ENCODE measurements at regions not wholly inside any gene's neighbourhood (a gene's known extent, or its start where the extent isn't known, plus 50 kb on each side); places are given as distances from the start of the nearest gene placed in this dataset.
A peak's percentile ranks its signal among the peaks of the same experiment; 100 is the strongest.
"Not testable (repeated sequence)": the region's sequence is repeated elsewhere in the genome, so short reads cannot be mapped to it uniquely, and the experiment has no call there.

DNA sequence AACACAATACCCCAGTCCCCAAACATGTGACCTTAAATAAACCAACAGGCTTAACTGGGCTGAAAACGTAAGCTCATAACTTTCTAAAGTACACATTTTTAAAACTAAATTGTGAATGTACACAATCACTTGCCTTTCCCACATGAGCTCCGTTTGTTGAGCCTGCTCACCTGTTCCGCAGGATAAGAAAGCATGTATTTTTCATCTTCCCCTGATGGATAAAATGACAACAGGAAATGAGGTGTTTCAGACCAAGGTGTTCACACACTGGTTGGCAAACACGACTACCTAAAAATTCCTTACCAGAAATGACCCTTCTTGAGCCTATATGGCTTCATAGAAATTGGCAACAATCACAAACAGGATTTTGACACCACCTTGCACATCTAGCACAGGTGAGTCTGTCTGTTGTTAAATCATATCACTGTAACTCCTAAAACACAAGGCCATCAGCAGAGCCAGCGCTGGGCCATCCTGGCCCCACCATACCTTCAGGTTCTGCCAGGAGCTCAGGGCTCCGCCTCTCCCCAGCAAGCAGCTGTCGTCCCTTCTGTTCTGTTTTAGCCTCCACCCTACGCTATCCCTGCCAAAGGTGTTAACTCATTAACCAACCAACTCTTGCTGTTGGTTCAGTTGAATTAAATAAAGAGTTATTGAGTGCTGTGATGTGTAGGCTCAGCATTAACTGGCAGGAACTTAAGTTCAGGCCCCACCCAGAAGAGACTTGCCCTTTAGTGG is 73.6 kb upstream of the RNF32 start:
- no peaks in the 10 kb centered on the region for H3K4me1 ChIP-seq (replicated peaks in 1 of 2)
- no peak overlapping the region for H3K4me3 ChIP-seq
- no peak for ATAC-seq (replicated peaks in 6 of 8)
- in situ Hi-C loops (cut with MboI; ENCODE audit: low pct_unique_long_range_greater_than_20kb in 2 of 9, low sequenced_read_pairs in 9 of 9, unreplicated experiment in 9 of 9), result no loop called here
- 0 to 100% (median 62%) methylated on average over 1 to 7 of the region's 8 CpGs for WGBS, 10 experiments
- H3K27ac ChIP-seq, result no peak overlapping the region

DNA sequence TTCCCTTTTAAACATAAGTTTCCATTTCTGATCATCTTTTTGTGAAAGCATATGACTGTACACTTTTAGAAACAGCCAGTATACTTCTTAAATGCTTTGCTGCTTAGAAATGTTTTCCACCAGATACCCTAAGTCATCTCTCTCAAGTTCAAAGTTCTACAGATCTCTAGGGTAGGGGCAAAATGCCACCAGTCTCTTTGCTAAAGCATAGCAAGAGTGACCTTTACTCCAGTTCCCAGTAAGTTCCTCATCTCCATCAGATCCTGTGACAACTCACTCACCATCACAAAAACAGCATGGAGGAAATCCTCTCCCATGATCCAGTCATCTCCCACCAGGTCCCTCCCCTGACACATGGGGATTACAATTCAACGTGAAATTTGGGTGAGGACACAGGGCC is 75.6 kb upstream of the RNF32 start:
- ATAC-seq (replicated peaks in 6 of 8); in situ Hi-C loops (cut with MboI; ENCODE audit: low pct_unique_long_range_greater_than_20kb in 2 of 9, low sequenced_read_pairs in 9 of 9, unreplicated experiment in 9 of 9); H3K27ac ChIP-seq; H3K4me3 ChIP-seq; H3K4me1 ChIP-seq (replicated peaks in 1 of 2): not testable (repeated sequence)
- 90% methylated on average over 1 of the region's 1 CpG; no CpG with 5 or more reads in 9 of the 10 experiments for WGBS, 10 experiments

DNA sequence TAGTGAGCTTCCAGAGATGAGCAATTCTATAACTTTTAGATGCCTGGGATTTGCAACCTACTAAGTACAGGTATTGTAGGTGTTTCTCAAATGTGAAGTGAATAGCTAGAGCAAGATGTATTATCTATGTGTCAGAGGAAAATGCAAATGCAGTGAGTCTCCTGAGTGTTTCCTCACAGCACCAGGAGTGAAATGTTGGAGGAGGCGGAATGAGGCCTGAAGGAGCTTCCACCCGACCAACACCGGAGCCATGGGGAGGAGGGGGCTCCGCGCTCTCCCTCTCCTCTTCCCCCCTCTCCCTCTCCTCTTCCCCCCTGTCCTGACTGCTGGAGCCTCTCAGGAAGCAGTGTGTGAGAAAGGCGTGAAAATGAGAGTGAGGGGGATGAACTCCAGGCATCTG is 79.9 kb upstream of the RNF32 start:
- no peaks in the 10 kb centered on the region for H3K4me1 ChIP-seq (replicated peaks in 1 of 2)
- no peak overlapping the region for H3K27ac ChIP-seq
- H3K4me3 ChIP-seq, result no peak overlapping the region
- WGBS, 10 experiments, result 60 to 100% methylated on average over 1 of the region's 6 CpGs; no CpG with 5 or more reads in 8 of the 10 experiments
- peak in 1 of 8 experiments; percentile 16 for ATAC-seq (replicated peaks in 6 of 8)
- in situ Hi-C loops (cut with MboI; ENCODE audit: low pct_unique_long_range_greater_than_20kb in 2 of 9, low sequenced_read_pairs in 9 of 9, unreplicated experiment in 9 of 9), result no loop called here

DNA sequence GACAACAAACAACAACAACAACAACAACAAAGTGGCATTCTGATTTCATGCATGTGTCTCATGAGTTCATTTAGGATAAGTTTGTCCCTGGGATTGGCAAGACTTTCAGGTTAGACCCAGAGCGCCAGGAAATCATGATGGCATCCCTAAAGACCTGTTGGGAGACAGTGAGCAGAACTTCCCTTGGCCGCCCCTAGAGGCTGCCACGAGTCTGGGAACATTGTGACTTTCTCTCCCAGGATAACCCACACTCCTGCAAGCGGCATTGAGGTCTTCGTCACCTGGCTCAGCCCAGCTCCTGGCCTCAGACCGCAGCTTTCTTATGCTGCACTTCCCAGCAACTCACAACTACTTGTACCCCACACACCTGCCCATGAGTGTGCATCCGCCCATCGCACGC is 80.5 kb upstream of the RNF32 start:
- 29 to 100% (median 88%) methylated on average over 1 to 4 of the region's 9 CpGs; no CpG with 5 or more reads in 4 of the 10 experiments for WGBS, 10 experiments
- in situ Hi-C loops (cut with MboI; ENCODE audit: low pct_unique_long_range_greater_than_20kb in 2 of 9, low sequenced_read_pairs in 9 of 9, unreplicated experiment in 9 of 9), result no loop called here
- Histone ChIP-seq H3K4me3 (no peak overlapping the region), H3K27ac (no peak overlapping the region), H3K4me1 (replicated peaks in 1 of 2) (no peaks in the 10 kb centered on the region)
- ATAC-seq (replicated peaks in 6 of 8), result peak in 2 of 8 experiments; percentile 17 to 70

DNA sequence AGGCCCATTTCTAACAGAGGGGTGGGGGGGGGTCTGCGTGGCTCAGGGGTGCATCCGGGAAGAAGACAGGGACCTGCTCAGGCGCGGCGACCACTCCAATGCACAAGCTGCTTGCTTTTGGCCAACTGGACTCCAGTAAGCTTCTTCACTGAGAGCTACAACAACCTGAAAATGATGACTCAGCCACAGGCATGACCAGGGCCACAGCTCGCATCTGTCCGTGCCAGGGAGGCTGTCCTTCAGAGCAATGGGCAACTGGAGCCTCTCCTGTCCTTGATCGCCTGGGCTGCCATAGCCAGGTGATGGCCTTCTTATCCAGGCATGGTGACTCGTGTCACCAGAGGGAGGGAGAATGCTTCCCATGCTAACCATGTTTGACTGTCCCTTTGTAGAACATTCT is 81.6 kb upstream of the RNF32 start:
- ATAC-seq (replicated peaks in 6 of 8), result no peak
- Histone ChIP-seq H3K27ac (no peak overlapping the region), H3K4me3 (no peak overlapping the region), H3K4me1 (replicated peaks in 1 of 2) (no peaks in the 10 kb centered on the region)
- in situ Hi-C loops (cut with MboI; ENCODE audit: low pct_unique_long_range_greater_than_20kb in 2 of 9, low sequenced_read_pairs in 9 of 9, unreplicated experiment in 9 of 9), result no loop called here
- WGBS, 10 experiments, result 60 to 85% (median 80%) methylated on average over 1 to 4 of the region's 9 CpGs; no CpG with 5 or more reads in 7 of the 10 experiments

DNA sequence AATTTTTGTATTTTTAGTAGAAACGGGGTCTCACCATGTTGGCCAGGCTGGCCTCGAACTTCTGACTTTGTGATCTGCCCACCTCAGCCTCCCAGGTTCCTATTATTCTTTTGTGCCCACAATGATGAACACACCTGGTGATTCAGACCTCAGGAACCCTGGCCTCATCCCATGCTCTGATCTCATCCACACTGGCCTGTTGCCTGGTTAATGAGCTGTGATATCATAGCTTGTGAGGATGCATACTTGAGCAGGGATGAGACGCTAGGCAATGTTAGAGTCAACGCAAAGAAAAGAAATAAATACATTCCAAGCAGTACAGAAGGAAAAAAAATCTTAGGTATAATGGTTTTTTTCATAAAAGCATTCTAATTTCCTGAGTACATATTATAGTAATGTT is 82.4 kb upstream of the RNF32 start:
- ATAC-seq (replicated peaks in 6 of 8), result peak in 3 of 8 experiments; percentile 49 to 90 (median 66)
- no peak overlapping the region for H3K27ac ChIP-seq
- WGBS, 10 experiments, result 0 to 100% (median 88%) methylated on average over 1 to 4 of the region's 4 CpGs; no CpG with 5 or more reads in 1 of the 10 experiments
- H3K4me1 ChIP-seq (replicated peaks in 1 of 2), result no peaks in the 10 kb centered on the region
- no peak overlapping the region for H3K4me3 ChIP-seq
- in situ Hi-C loops (cut with MboI; ENCODE audit: low pct_unique_long_range_greater_than_20kb in 2 of 9, low sequenced_read_pairs in 9 of 9, unreplicated experiment in 9 of 9), result no loop called here

DNA sequence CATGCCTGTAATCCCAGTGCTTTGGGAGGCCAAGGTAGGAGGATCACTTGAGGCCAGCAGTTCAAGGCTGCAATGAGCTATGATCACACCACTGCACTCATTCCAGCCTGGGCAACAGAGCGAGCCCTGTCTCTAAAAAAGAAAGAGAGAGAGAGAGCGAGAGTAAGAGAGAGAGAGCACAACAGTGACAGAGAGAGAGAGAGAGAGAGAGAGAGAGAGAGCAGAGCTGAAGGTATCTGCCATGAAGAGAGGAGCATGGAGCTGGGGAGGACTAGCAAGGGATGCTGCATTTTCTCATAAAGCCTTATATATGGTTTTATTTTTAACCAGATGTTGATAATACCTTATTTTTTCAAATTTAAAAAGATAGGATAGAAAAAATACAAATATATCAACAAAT is 84.5 kb upstream of the RNF32 start:
- no peaks in the 10 kb centered on the region for H3K4me1 ChIP-seq (replicated peaks in 1 of 2)
- in situ Hi-C loops (cut with MboI; ENCODE audit: low pct_unique_long_range_greater_than_20kb in 2 of 9, low sequenced_read_pairs in 9 of 9, unreplicated experiment in 9 of 9), result no loop called here
- WGBS, 10 experiments, result 0 to 100% (median 56%) methylated on average over 1 to 2 of the region's 2 CpGs; no CpG with 5 or more reads in 3 of the 10 experiments
- no peak overlapping the region for H3K4me3 ChIP-seq
- no peak overlapping the region for H3K27ac ChIP-seq
- no peak for ATAC-seq (replicated peaks in 6 of 8)

DNA sequence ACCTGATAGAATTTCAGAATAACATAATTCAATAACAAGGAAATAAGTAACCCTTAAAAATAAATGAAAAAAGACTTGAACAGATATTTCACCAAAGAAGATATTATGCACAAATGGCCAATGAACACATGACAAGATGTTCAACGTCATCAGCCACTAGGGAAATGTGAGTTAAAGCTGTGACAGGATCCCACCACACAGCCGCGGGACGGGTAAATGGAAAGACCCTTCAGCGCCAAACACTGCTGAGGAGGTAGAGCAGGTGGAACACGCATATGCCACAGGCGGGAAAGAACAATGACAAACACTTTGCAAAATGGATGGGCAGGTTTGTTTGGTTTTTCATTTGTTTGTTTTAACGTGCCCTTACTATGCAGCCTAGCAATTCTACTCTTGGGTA is 86.1 kb upstream of the RNF32 start:
- WGBS, 10 experiments, result 37 to 100% (median 82%) methylated on average over 3 to 8 of the region's 8 CpGs
- in situ Hi-C loops (cut with MboI; ENCODE audit: low pct_unique_long_range_greater_than_20kb in 2 of 9, low sequenced_read_pairs in 9 of 9, unreplicated experiment in 9 of 9), result no loop called here
- no peak overlapping the region for H3K27ac ChIP-seq
- H3K4me3 ChIP-seq, result no peak overlapping the region
- no peak for ATAC-seq (replicated peaks in 6 of 8)
- no peaks in the 10 kb centered on the region for H3K4me1 ChIP-seq (replicated peaks in 1 of 2)

DNA sequence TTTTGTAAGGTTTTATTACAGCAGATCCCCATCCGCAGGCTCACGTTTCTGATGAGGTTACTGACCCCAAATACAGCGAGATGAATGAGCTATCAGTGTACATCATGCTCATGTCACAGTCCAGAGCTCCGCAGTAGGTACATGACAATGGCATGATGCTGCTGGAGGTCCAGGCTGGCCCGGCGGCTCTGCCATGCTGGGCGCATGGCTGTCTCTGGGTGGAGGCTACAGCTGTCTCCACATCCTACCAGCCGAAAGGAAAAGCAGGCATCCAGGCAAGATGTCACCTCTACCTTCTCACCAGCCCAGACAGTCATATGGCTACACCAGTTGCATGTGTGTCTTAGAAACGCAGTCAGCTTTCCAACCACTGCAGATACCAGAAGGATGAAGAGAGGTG is 90.9 kb upstream of the RNF32 start:
- no peak overlapping the region for H3K27ac ChIP-seq
- in situ Hi-C loops (cut with MboI; ENCODE audit: low pct_unique_long_range_greater_than_20kb in 2 of 9, low sequenced_read_pairs in 9 of 9, unreplicated experiment in 9 of 9), result no loop called here
- H3K4me3 ChIP-seq, result no peak overlapping the region
- no peak for ATAC-seq (replicated peaks in 6 of 8)
- 0 to 100% (median 83%) methylated on average over 1 to 8 of the region's 9 CpGs; no CpG with 5 or more reads in 3 of the 10 experiments for WGBS, 10 experiments
- peaks cover 0 to 2% of the 10 kb centered on the region in 2 donors for H3K4me1 ChIP-seq (replicated peaks in 1 of 2)

DNA sequence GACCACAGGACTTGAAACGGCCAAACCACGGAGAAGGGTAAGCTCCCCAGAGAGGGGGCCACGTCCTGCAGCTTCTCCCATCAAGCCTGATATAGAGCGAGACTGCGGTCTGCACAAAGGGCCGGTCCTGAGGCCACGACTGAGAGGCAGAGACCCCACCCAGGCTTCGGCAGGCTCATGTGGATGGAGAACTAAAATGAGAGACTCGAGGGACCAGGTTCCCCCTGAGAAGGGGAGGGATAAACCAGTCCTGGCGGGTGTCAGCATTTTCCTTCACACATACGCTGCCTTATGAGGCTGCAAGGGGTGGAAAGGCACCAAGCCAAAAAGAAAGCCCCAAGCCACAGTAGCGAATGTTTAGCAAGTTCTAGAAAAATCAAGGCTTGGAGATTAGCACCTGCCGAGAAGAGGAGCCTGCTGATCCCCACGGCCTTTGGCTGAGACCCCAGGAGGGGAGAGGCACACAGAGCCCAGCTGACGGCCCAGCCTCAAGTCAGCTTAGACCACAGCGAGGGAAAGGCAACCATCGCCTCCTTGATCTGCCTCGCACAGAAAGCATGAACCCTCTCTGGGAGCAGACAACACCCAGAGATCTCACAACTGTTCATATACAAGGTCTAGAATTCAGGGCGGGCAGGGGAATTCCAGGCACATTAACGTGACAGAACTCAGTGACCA is 92.6 kb upstream of the RNF32 start:
- peak in 3 of 8 experiments; percentile 29 to 73 (median 36) for ATAC-seq (replicated peaks in 6 of 8)
- in situ Hi-C loops (cut with MboI; ENCODE audit: low pct_unique_long_range_greater_than_20kb in 2 of 9, low sequenced_read_pairs in 9 of 9, unreplicated experiment in 9 of 9), result no loop called here
- no peak overlapping the region for H3K4me3 ChIP-seq

DNA sequence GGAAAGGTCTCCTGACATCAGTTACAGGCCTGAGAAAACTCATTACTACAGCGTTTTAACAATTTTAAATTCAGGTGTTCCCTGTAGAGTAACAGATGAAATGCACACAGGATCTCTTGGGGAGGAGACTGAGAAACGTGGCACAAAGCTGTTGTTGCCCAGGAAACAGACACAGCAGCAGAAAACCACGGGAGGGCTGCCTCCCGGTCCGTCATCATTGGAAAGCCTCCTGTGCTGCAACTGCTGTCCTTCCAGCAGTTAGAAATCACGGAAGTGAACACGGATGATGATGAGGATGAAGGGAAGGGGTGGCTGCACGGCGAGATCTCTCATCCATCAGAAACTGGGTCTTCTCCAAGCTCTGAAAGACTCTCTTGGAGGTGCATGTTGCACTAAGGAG is 94.6 kb upstream of the RNF32 start:
- peak in 5 of 8 experiments; percentile 43 to 85 (median 54) for ATAC-seq (replicated peaks in 6 of 8)
- in situ Hi-C loops (cut with MboI; ENCODE audit: low pct_unique_long_range_greater_than_20kb in 2 of 9, low sequenced_read_pairs in 9 of 9, unreplicated experiment in 9 of 9), result no loop called here

More for the DNA sequence above, 92.6 kb upstream of the RNF32 start:
- Histone ChIP-seq H3K27ac (no peak overlapping the region), H3K4me1 (replicated peaks in 1 of 2) (peaks cover 0 to 2% of the 10 kb centered on the region in 2 donors)
- 14 to 92% (median 84%) methylated on average over 3 to 16 of the region's 20 CpGs; no CpG with 5 or more reads in 2 of the 10 experiments for WGBS, 10 experiments

DNA sequence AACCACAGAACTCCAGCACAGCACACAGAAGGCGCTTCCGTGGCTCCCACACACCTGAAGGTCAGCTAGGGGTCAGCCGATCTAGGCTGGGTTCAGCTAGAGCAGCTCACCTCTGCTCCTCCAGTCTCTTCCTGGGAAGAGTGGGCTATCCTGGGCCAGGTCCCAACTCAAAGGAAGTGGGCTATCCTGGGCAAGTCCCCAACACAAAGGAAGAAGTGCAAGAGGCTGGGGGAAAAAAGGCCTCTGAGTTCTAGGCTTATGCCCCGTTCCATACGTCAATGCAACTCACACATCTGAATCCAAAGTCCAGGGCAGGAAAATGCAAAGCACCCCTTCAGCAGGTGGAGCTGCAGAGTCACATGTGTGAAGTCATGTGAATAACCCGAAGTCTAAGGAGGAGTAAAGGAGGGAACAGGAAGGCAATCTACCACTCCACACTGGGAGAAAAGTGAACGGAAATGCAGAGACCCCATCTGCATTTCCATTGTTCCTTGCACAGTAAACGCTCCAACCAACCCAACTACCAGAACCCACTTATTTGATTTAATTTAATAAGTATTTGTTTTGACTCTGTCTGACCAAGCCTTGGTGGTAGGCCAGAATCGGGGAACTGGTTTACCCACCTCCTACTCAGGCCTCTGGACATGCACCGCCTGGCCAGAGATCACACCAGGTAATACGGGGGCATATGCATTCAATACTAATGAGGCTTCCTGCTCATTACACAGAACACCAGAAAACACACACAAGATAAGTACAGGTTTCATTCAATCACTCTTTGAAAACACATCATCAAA is 95.5 kb upstream of the RNF32 start:
- WGBS, 10 experiments, result 0 to 100% (median 86%) methylated on average over 1 to 10 of the region's 11 CpGs; no CpG with 5 or more reads in 2 of the 10 experiments
- in situ Hi-C loops (cut with MboI; ENCODE audit: low pct_unique_long_range_greater_than_20kb in 2 of 9, low sequenced_read_pairs in 9 of 9, unreplicated experiment in 9 of 9), result no loop called here
- no peak overlapping the region for H3K4me3 ChIP-seq
- ATAC-seq (replicated peaks in 6 of 8), result no peak
- no peak overlapping the region for H3K27ac ChIP-seq
- H3K4me1 ChIP-seq (replicated peaks in 1 of 2), result peaks cover 0 to 2% of the 10 kb centered on the region in 2 donors

More for the DNA sequence above, 94.6 kb upstream of the RNF32 start:
- Histone ChIP-seq H3K27ac (no peak overlapping the region), H3K4me1 (replicated peaks in 1 of 2) (peaks cover 0 to 2% of the 10 kb centered on the region in 2 donors), H3K4me3 (no peak overlapping the region)
- WGBS, 10 experiments, result 10 to 53% (median 37%) methylated on average over 3 to 9 of the region's 9 CpGs
